IPS-20b (cell line): ENCODE measurements at regions not wholly inside any gene's neighbourhood (a gene's known extent, or its start where the extent isn't known, plus 50 kb on each side); places are given as distances from the start of the nearest gene placed in this dataset.
A peak's percentile ranks its signal among the peaks of the same experiment; 100 is the strongest.

Experiments used
- H3K27ac ChIP-seq: one replicate; pipeline ENCODE4 v1.5.1; 2013; ENCODE audit warnings: low read length
- H3K27me3 ChIP-seq: 2 replicates; pipeline ENCODE4 v1.6.1; 2013; ENCODE audit warnings: mild to moderate bottlenecking, low read length, inconsistent platforms; ENCODE audit not compliant: insufficient read depth
- H3K36me3 ChIP-seq: 2 replicates; pipeline ENCODE4 v1.6.1; 2013; ENCODE audit warnings: low read depth, mild to moderate bottlenecking, inconsistent platforms, low read length, moderate library complexity; ENCODE audit not compliant: insufficient read depth
- H3K4me1 ChIP-seq: 2 replicates; pipeline ENCODE4 v1.6.1; 2013; ENCODE audit warnings: mild to moderate bottlenecking, control low read depth, inconsistent platforms, low read length, moderate library complexity; ENCODE audit not compliant: insufficient read depth
- H3K4me3 ChIP-seq: 2 replicates; pipeline ENCODE4 v1.5.1; 2013; ENCODE audit warnings: mild to moderate bottlenecking, low read length, inconsistent platforms
- H3K9ac ChIP-seq: 2 replicates; pipeline ENCODE4 v1.6.1; 2013; ENCODE audit warnings: low read depth, mild to moderate bottlenecking, inconsistent platforms, low read length, moderate library complexity
- H3K9me3 ChIP-seq: 2 replicates; pipeline ENCODE4 v1.6.1; 2013; ENCODE audit warnings: mild to moderate bottlenecking, low read depth, low read length, inconsistent platforms; ENCODE audit not compliant: insufficient read depth

GRCh38 chr3:107132674-107133073, 244.6 kb upstream of the CCDC54 start:
- H3K4me1 ChIP-seq: no peaks in the 10 kb centered on the region
- no peaks in the 10 kb centered on the region for H3K36me3 ChIP-seq
- H3K27me3 ChIP-seq: no peaks in the 10 kb centered on the region
- H3K9ac ChIP-seq: no peak overlapping the region
- no peak overlapping the region for H3K4me3 ChIP-seq
- H3K9me3 ChIP-seq: no peaks in the 10 kb centered on the region
- H3K27ac ChIP-seq: no peak overlapping the region

- Histone ChIP-seq H3K27ac (no peak overlapping the region), H3K4me1 (no peaks in the 10 kb centered on the region), H3K9ac (no peak overlapping the region)
Observed at GRCh38 chr3:107133891-107134290, 243.3 kb upstream of the CCDC54 start.

GRCh38 chr3:107142171-107142570, 235.1 kb upstream of the CCDC54 start:
- no peak overlapping the region for H3K27ac ChIP-seq
- no peak overlapping the region for H3K4me3 ChIP-seq
- H3K36me3 ChIP-seq: no peaks in the 10 kb centered on the region
- H3K27me3 ChIP-seq: no peaks in the 10 kb centered on the region
- H3K9ac ChIP-seq: no peak overlapping the region
- peaks cover 13% of the 10 kb centered on the region; the same call in 1 of the 2 replicates for H3K4me1 ChIP-seq
- H3K9me3 ChIP-seq: no peaks in the 10 kb centered on the region

More at GRCh38 chr3:107133891-107134290, 243.3 kb upstream of the CCDC54 start:
- Histone ChIP-seq H3K9me3 (no peaks in the 10 kb centered on the region), H3K36me3 (no peaks in the 10 kb centered on the region), H3K4me3 (no peak overlapping the region), H3K27me3 (no peaks in the 10 kb centered on the region)

GRCh38 chr3:107142786-107143575, 234.3 kb upstream of the CCDC54 start:
- Histone ChIP-seq H3K4me3 (no peak overlapping the region), H3K27ac (no peak overlapping the region), H3K4me1 (peaks cover 13% of the 10 kb centered on the region; the same call in 1 of the 2 replicates), H3K36me3 (no peaks in the 10 kb centered on the region), H3K27me3 (no peaks in the 10 kb centered on the region), H3K9ac (peak overlapping the region; percentile 1; the same call in 1 of the 2 replicates), H3K9me3 (no peaks in the 10 kb centered on the region)

GRCh38 chr3:107150675-107151074, 226.6 kb upstream of the CCDC54 start:
- no peak overlapping the region for H3K9ac ChIP-seq
- H3K9me3 ChIP-seq: no peaks in the 10 kb centered on the region
- H3K36me3 ChIP-seq: no peaks in the 10 kb centered on the region
- H3K27me3 ChIP-seq: no peaks in the 10 kb centered on the region
- no peak overlapping the region for H3K27ac ChIP-seq
- no peaks in the 10 kb centered on the region for H3K4me1 ChIP-seq
- no peak overlapping the region for H3K4me3 ChIP-seq

GRCh38 chr3:107153981-107154380, 223.3 kb upstream of the CCDC54 start:
- H3K9me3 ChIP-seq: no peaks in the 10 kb centered on the region
- no peaks in the 10 kb centered on the region for H3K4me1 ChIP-seq
- H3K36me3 ChIP-seq: no peaks in the 10 kb centered on the region
- no peak overlapping the region for H3K9ac ChIP-seq
- no peaks in the 10 kb centered on the region for H3K27me3 ChIP-seq
- no peak overlapping the region for H3K4me3 ChIP-seq
- no peak overlapping the region for H3K27ac ChIP-seq

- Histone ChIP-seq H3K9me3 (peaks cover 20% of the 10 kb centered on the region), H3K9ac (no peak overlapping the region), H3K27me3 (no peaks in the 10 kb centered on the region), H3K4me3 (no peak overlapping the region), H3K36me3 (no peaks in the 10 kb centered on the region), H3K4me1 (no peaks in the 10 kb centered on the region), H3K27ac (no peak overlapping the region)
Observed at GRCh38 chr3:107172411-107172810, 204.8 kb upstream of the CCDC54 start.

- Histone ChIP-seq H3K27ac (no peak overlapping the region), H3K9me3 (no peaks in the 10 kb centered on the region), H3K4me3 (no peak overlapping the region), H3K27me3 (no peaks in the 10 kb centered on the region), H3K4me1 (no peaks in the 10 kb centered on the region), H3K36me3 (no peaks in the 10 kb centered on the region), H3K9ac (no peak overlapping the region)
Observed at GRCh38 chr3:107184375-107184774, 192.9 kb upstream of the CCDC54 start.

GRCh38 chr3:107188262-107188661, 189.0 kb upstream of the CCDC54 start:
- Histone ChIP-seq H3K27ac (no peak overlapping the region), H3K36me3 (no peaks in the 10 kb centered on the region), H3K27me3 (no peaks in the 10 kb centered on the region), H3K9ac (no peak overlapping the region), H3K4me3 (no peak overlapping the region), H3K9me3 (no peaks in the 10 kb centered on the region), H3K4me1 (no peaks in the 10 kb centered on the region)

GRCh38 chr3:107189158-107189791, 188.0 kb upstream of the CCDC54 start:
- Histone ChIP-seq H3K9me3 (no peaks in the 10 kb centered on the region), H3K4me1 (no peaks in the 10 kb centered on the region)

GRCh38 chr3:107193116-107193515, 184.1 kb upstream of the CCDC54 start:
- H3K9me3 ChIP-seq: no peaks in the 10 kb centered on the region
- H3K4me1 ChIP-seq: no peaks in the 10 kb centered on the region
- no peak overlapping the region for H3K4me3 ChIP-seq
- H3K27me3 ChIP-seq: no peaks in the 10 kb centered on the region
- no peaks in the 10 kb centered on the region for H3K36me3 ChIP-seq
- H3K9ac ChIP-seq: no peak overlapping the region
- H3K27ac ChIP-seq: no peak overlapping the region

More at GRCh38 chr3:107189158-107189791, 188.0 kb upstream of the CCDC54 start:
- no peak overlapping the region for H3K9ac ChIP-seq
- H3K27me3 ChIP-seq: no peaks in the 10 kb centered on the region
- no peaks in the 10 kb centered on the region for H3K36me3 ChIP-seq
- no peak overlapping the region for H3K4me3 ChIP-seq
- no peak overlapping the region for H3K27ac ChIP-seq

- H3K36me3 ChIP-seq: no peaks in the 10 kb centered on the region
- H3K4me1 ChIP-seq: no peaks in the 10 kb centered on the region
- H3K27ac ChIP-seq: no peak overlapping the region
- no peaks in the 10 kb centered on the region for H3K27me3 ChIP-seq
- H3K9me3 ChIP-seq: no peaks in the 10 kb centered on the region
- H3K9ac ChIP-seq: no peak overlapping the region
- no peak overlapping the region for H3K4me3 ChIP-seq
Observed at GRCh38 chr3:107198581-107199181, 178.6 kb upstream of the CCDC54 start.
